Forelimb muscle (tissue), 1 donor: ENCODE measurements at regions not wholly inside any gene's neighbourhood (a gene's known extent, or its start where the extent isn't known, plus 50 kb on each side); places are given as distances from the start of the nearest gene placed in this dataset.

Source experiments
- DNase-seq: peaks from one replicate; pipeline ENCODE4 v3.0.0-alpha.2; 2013; ENCODE audit warnings: low read depth

DNA sequence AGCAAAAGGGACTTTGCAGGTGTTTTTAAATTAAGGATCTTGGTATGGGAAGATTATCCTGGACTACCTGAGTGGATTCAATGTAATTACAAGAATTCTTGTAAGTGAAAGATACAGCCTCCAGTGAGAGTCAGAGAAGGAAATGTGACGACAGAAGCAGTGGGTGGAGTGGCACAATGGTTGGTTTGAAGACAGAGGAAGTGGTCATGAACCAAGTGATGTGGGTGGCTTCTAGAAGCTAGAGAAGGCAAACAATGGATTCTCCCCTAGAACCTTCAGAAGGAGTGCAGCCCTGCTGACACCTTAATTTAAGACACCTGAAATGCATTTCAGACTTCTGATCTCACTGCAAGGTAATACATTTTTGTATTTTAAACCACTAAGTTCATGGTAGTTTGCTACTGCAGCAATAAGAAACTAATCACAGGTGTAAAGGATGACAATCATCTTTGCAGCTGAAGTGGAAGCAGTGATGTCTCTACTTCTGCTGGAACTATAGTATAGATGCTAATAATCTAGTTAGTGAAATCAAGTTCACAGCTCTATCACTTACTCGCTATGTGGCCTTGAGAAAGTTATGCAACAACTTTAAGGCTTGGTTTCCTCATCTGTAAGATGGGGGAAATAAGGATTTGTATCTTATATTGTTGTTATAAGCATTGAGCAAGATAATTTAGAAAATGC is 403.4 kb upstream of the SUCLG2 start:
- DNase-seq: no peak

DNA sequence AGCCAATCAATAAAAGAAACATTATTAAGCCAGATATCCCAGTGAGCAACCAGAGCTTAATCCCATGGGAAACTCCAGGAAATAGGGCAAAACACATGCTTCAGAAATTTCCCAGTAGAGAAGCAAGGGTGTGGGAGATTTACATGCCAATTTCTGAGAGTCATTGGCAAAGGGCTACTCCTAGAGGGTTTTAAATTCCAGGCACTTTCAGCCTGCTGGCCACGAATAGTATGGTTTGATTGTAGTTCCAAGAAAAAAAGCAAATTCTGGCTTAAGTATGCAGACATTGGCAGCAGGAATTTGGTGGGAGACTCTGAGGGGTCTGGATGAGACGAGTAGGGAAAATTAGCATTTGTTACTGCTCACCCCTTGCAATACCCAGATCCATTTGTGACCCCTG is 402.1 kb upstream of the SUCLG2 start:
- no peak for DNase-seq

DNA sequence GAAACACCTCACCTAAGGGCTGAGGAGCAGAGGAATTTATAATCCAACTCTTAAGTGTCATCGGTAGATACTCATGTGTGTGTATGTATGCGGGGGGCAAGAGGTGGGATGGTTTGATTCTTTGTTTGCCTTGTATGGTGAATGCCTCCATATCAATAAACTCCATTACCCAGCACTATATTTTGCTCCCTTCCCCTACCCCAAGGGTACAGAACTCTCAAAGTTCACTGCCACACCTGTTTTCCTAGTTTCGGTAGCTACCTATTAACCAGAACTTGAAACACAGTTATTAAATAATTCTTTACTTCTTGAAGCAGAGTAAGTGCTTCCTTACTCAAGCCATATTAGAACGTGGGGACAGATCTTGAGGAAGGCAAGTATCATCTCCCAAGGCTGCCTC is 400.8 kb upstream of the SUCLG2 start:
- no peak for DNase-seq

DNA sequence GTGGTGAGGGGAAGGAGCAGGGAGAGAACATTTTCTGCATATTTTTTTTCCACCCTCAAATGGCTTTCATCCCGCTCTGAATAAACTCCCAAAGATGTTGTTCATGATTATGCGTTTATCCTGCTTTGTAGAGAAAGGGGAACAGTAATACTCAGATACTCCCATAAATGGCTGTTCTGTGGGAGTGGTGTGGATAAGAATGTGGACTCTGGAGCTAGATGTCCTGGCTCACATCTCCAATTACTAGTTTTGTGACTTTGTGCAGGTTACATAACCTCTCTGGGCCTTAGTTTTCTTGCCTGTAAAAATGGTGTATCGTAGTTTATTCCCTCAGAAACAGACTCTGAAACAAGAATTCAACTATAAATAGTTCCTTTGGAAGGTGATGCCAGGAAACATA is 395.4 kb upstream of the SUCLG2 start:
- no peak for DNase-seq

DNA sequence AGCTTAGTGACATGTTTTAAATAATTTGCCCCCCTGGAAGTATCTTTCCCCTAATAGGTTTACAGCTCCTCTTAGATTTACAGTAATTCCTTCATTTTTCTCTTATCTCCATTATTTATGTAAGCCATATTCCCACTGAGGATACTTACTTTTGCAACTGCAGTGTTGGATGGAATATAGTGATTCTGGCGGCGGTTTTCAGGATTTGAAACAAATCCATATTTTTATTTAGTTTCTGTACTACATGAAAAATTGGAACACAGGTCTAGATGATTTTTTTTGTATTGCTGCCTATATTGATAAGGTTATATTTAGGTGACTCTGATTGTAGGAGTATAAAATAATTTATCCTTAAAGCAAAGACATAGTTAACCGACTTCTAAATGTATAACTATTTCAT is 391.6 kb upstream of the SUCLG2 start:
- peak; percentile 20 for DNase-seq

DNA sequence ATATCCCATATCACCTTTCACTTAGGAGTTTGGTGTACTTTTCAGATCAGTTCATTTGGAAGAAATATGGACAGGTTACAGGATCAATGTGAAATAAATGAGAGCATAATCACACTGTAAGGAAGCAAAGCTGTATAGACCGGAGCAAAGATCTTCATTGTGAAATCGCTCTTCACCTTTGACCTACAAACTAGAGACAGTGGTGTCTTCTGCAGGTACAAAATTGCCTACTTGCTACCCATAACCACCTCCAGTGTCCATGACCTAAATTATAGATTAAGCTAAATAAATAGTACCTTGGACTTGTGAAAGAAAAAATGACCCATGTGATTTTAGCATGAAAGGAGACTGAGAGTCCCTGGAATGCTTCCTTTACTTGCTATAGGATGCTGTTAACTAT is 379.5 kb upstream of the SUCLG2 start:
- DNase-seq: no peak

DNA sequence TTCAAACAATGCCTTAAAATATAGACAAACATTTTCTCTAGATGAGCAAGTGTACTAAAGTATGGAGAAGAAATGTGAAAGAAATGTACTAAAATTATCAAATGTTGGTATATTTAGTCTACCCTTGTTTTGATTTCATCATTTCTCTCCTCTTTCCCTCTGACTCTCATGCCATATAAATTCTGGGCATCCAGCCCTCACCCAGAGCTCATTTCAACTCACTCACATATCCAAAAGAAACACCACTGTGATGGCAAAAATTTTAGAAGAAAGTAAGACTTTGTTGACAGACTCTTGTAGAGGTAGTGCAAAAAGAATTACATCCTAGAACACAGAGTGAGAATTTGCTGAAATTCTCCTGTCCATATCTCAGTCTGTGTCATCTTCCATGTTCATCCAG is 377.8 kb upstream of the SUCLG2 start:
- DNase-seq: no peak

DNA sequence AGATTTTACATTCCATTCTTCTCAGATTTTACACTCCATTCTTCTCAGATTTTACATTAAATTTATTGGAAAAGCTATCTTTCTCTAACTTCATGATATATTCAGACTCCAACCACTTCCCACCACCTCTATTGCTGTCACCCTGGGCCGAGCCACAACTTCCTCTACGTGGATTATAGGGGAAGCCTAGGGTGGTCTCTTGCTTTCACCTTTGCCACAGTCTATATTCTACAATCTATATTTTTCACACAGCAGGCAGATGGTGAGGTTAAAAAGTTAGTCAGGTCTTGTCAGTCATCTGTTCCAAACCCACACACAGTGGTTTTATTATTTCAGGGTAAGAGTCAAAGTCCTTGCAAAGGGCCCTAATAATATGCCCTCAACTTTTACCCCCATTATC is 370.8 kb upstream of the SUCLG2 start:
- no peak for DNase-seq

DNA sequence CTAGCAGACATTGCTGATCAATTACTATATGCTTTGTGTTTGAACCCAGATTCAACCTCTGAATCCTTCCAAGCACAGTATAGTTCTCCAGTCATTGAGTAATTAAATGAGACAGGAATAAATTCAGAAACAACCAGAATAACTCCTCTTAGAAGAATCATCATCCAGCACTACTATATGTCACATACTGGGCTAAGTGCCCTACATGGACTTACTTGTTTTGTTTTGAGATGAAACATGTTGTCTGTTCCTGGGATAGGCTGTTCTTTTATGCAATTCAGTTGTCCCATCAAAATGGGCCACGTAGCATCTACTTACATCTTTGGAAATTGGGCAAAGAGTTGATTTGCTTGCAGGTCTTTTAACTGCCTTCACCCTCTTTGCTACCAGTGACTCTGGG is 365.5 kb upstream of the SUCLG2 start:
- DNase-seq: no peak

DNA sequence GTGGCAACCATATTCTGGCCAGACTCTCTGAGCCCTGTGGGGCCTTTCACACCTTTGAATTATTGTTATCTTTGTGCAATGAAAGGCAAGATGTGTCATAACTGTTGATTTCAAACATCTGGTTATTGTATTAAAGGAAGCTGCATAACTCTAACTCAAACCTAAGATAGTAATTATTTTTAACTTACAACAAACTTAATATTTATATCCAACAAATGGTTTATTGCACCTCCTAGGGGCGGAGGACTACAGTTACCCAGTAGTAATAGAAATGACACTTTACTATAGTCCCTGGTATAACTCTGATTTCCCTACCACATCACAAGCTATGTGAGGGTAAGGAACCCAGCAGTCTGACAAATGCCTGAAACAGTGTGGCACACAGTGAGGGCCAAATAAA is 363.9 kb upstream of the SUCLG2 start:
- no peak for DNase-seq

DNA sequence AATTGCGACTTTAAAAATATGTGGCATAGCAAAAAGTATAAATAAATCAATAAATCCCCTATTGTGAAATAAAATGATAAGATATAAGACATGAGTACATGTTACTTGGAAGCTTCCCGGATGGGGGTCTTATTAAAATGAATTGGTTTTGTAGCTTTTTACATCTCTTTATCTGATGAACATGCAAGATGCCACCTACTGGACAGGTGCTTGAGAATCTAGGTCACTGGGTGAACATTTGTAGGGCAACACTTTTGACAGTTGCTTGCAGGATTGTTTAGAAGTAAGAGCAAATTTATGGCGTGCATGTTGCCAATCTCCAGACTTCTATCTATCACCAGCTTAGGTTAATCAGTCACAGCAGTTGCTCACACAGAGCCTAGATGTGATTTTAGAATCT is 362.7 kb upstream of the SUCLG2 start:
- no peak for DNase-seq

DNA sequence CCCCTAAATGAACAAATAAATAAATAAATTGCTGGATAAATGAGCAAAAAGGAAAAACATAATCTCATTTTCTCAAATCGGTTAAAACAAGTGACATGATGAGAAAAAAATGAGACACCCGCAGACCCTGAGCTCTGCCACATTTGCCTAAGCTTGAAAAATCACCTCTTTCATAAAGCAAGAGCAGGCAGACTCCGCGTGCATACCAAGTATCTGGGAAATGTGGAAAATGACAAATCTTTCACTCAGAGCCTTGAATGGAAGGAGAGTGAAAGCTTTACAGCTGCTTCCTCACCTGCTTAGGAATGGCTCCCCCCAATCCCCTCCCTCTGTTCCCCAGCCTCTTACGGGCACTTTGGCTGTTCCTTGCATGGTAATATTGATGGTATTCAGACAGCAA is 355.5 kb upstream of the SUCLG2 start:
- no peak for DNase-seq

DNA sequence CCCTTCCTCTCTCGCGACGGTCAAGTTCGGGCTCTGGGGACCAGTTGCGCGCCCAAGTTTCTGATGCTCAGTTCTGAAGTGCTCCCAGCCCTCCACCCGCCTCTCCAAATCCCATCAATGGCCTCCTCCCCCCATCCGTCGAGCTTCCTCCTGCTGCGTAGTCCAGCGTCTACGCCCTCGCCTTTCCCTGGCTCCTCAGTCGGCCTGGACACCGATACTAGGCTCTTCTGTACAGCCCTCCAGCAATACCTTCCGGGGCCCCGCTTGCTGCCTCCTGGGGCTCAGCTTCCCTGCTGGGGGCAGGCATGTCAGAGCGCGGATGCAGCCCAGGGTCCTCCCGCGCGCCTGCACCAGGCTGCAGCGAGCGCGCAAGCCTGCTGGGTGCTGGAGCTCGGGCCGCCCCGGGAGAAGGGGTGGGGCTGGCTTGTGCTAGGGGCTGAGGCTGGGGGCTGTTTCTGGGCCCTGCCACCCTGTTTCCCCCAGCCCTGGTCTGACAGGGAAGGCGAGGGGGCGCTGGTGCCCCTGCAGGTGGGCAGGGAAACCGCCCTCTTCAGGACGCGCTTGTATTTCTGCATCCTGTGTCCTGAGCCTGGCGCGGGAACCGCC is 353.3 kb upstream of the SUCLG2 start:
- DNase-seq: no peak

DNA sequence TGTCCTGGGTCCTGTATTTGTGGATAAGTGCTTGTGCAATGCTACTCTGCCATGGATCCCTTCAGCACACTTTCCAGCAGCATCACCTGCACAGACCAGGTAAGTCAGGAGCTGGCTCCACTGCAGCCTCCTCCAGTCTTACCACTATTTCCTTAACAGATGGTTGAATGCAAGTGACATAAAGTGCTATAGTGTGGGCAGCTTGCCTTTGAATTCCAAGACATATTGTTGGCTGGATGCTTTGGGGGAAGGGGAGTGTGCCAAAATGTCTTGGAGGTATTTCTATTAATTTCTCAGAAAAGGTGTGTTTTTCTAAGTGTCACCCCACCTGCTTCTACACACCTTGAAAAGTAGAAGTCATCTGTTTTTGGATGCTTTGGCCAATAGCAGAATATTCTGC is 352.2 kb upstream of the SUCLG2 start:
- no peak for DNase-seq

DNA sequence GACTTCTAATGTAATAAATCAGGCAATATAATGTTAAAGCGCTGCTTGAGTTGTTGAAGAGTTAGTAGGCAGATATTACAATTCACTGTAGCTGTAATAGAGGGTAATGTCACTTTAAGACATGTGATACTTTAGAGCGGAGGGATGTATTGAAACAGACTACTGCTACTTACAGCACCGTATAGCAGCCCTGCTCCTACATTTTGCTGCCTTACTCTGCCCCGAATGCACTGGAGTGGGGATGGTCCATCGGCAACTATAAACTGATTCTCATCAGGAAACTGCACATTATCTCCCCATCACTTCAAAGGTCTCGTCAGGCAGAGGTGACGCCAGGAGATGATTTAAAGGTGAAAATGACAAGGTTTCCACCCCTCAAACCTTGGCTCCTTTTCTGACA is 349.7 kb upstream of the SUCLG2 start:
- DNase-seq: no peak

DNA sequence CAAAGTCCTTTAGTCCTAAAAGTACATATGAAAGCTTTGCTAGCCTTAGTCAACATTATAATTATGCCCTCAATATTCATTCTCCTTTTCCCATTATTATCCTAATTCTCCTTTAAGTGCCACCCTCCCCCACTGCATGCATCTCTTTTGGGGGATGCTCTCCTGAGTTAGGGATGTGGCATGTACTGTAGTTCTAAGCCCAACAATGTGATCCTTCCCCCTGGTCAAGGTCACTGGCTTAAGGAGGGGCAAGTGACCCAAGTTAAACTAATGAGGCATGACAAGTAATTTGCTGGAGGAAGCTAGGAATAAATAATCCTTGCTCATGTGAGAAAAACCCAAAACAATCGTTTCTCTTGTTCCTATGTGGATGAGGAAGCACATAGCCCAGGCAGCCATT is 343.9 kb upstream of the SUCLG2 start:
- no peak for DNase-seq

DNA sequence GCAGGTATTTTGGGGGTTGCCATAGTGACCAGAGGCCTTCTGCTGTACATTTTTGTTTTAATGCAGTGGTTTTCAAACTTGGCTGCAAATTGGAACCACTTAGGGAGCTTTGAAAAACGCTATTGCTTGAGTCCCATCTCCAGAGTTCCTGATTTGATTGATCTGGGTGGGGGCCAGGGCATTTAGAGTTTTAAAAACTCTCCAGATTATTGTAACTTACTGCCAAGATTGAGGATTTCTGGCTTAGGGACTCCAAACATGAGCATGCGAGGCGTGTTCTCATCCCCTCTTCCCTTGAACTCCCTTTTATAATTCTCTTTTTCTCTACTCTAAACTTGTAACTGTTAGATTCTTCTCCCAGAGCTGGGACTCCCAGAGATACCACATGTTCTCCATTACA is 340.8 kb upstream of the SUCLG2 start:
- DNase-seq: no peak

DNA sequence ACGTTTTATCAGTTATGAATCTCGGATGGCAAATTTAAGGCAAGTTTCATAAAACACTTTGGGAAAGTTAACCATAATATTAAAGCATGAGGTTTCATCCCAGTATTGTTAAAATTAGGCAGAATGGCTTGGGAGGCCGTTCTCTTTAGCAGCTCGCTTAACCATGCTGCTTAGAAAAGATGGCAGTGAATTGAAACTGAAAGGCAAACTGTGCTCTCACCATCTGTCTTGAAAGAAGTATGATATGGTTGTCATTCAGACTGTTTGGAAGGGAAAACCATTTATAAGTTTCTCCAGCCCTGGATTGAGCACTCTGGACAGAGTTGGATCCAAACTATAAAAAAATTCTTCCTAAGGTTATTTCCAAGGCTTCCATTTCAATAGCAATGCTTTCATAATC is 332.3 kb upstream of the SUCLG2 start:
- DNase-seq: no peak

DNA sequence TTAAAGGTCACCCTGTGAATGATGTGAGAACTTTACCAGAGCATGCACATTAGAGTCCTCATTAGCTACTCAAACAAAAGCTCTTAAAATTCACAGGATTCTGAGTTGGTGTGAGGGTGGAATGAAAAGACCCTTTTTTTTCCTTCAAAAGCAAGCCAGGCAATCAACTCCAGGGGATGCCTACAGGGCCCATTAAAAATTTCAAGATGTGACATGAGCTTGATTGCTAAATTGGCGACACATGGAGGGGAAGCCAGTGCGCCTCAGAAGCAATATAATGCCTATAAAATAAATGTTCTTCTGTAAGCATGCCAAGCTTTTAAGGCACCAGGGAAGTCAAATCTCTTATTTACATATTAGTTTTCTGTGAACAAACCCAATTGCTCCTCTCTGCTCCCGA is 328.8 kb upstream of the SUCLG2 start:
- DNase-seq: no peak

DNA sequence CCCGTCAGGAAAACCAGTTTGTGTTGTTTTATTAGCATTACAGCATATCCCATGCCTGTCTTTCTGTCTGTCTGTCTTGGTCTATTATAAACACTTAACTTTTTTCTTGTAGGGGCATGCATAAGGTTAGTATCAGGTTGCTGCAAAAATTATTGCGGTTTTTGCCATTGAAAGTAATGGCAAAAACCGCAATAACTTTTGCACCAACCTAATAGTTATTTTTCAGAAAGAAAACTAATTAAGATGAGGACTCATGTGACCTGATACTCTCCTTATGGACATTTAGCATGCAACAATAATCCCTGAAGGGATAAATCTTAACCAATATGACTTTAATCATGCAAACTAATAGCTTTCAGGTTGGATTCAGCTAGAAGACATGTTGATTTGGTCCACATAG is 326.7 kb upstream of the SUCLG2 start:
- no peak for DNase-seq

DNA sequence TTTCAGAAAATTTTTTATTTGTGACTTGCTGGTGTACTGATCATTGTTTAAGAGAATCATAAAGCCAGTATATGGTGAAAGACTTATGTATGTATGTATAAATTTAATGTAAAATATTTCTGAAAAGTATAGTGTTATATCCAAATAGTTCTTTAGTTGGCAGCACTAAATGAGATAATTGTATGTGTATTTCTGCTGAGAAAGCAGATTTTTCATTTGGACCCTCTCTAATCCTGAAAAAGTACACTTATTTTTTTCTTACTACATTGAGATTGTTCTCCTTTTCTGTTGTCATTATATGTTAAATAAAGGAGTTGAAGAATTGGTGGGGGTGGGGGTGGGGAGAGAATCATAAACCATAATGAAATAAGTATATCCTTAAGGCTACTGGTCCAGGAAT is 324.9 kb upstream of the SUCLG2 start:
- DNase-seq: no peak

DNA sequence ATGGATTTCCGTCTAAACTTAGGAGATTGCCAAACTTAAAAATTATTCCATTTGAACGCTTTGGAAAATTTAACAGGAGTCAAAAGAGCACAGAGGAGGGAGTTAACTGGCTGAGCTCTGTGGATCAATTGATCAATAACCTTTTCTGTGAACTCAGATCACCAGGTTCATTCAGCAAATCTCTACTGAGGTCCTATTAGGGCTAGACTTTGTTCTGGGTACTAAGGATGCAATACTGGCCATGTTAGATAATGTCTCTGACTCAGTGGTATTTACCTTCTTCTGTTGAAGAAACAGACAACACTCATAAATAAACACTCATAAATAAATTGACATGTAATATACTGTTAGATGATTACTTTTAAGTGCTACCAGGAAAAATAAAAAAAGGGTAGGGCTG is 323.4 kb upstream of the SUCLG2 start:
- no peak for DNase-seq

DNA sequence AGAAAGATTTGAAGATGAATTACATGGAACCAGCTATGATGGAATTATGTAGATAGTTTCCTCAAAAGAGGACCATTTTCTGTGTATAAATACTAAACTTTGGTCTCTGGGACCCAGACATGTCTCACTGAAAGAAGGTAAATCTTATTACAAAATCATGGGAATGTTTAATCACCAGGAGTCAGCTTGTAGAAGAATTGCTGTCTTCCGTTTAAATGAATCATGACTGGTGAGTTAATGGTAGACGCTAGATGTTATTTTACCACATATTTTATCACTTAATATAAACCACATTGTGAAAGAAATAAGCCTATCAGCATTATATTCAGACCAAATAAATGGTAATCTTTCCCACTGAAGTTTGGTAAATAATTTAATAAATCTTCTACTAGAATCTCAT is 322.3 kb upstream of the SUCLG2 start:
- DNase-seq: no peak

DNA sequence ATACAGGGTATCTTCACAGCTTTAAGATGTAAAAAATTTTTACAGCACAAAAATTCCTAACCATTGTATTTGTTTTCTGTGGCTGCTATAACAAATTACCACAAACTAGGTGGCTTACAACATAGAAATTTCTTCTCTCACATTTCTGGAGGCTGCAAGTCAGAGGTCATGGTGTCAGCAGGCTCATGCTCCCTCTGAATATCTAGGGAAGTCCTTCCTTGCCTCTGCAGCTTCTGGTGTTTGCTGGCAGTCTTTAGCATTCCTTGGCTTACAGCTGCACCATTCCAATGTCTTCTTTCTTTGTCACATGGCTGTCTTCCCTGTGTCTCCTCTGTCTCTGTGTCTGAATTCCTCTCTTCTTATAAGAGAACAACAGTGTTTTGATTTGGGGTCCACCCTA is 310.2 kb upstream of the SUCLG2 start:
- DNase-seq: no peak
